HEK293 (cell line): ENCODE measurements at regions not wholly inside any gene's neighbourhood (a gene's known extent, or its start where the extent isn't known, plus 50 kb on each side); places are given as distances from the start of the nearest gene placed in this dataset.

Experiments
- CTCF ChIA-PET: fragments of 350-600 bp; formaldehyde crosslinking; extraction: SDS; loops from one replicate; lab custom pipeline; 2021; ENCODE audit warnings: antibody characterized with exemption; lab: Yijun Ruan, JAX
- POLR2A ChIA-PET: fragments of 300-600 bp; formaldehyde crosslinking; extraction: SDS; loops from one replicate; lab custom pipeline; 2020; ENCODE audit warnings: antibody characterized with exemption, inconsistent platforms; lab: Yijun Ruan, JAX
- H3K27ac ChIP-seq: fragments of 200-500 bp; sonication (Bioruptor generic); 2 replicates; pipeline ENCODE4 v1.5.1; 2014; ENCODE audit warnings: low read depth, low read length, control low read depth, inconsistent platforms; ENCODE audit errors: extremely low read depth
- H3K36me3 ChIP-seq, 2 experiments: fragments of 200-500 bp in 1 of 2; sonication (Bioruptor generic) in 1 of 2; 1 replicate in 1 of 2; 2 replicates in 1 of 2; pipeline ENCODE4 v1.5.1; 2014 to 2017; ENCODE audit warnings: inconsistent platforms in 2 of 2, low read length in 2 of 2; ENCODE audit not compliant: control insufficient read depth in 2 of 2, insufficient read depth in 1 of 2
- H3K4me1 ChIP-seq: fragments of 200-500 bp; sonication (Bioruptor generic); 2 replicates; pipeline ENCODE4 v1.5.1; 2014; ENCODE audit warnings: mild to moderate bottlenecking, low read length, inconsistent platforms; ENCODE audit not compliant: control insufficient read depth, insufficient read depth
- H3K4me3 ChIP-seq: 2 replicates; pipeline ENCODE4 v1.5.1; 2011; ENCODE audit warnings: low read depth, mild to moderate bottlenecking, control low read depth, low read length, moderate library complexity
- H3K9me3 ChIP-seq: fragments of 200-500 bp; sonication (Bioruptor generic); 2 replicates; pipeline ENCODE4 v1.5.1; 2014; ENCODE audit warnings: low read depth, low read length, inconsistent platforms; ENCODE audit not compliant: control insufficient read depth, insufficient read depth
- GLIS1 ChIP-seq: fragments of 450-650 bp; formaldehyde crosslinking; IDR thresholded peaks from 2 replicates; pipeline ENCODE4 v1.5.1; 2016; ENCODE audit warnings: missing biosample characterization, missing genetic modification characterization
- KLF17 ChIP-seq: fragments of 450-650 bp; formaldehyde crosslinking; IDR thresholded peaks from 2 replicates; pipeline ENCODE4 v1.5.1; 2016; ENCODE audit warnings: missing biosample characterization, missing genetic modification characterization
- ZEB2 ChIP-seq: fragments of 450-650 bp; formaldehyde crosslinking; IDR thresholded peaks from 2 replicates; pipeline ENCODE4 v1.5.1; 2016; ENCODE audit warnings: missing biosample characterization, missing genetic modification characterization
- ZIC2 ChIP-seq: fragments of 450-650 bp; formaldehyde crosslinking; IDR thresholded peaks from 2 replicates; pipeline ENCODE4 v1.5.1; 2016; ENCODE audit warnings: missing biosample characterization, missing genetic modification characterization
- ZNF280D ChIP-seq: fragments of 450-650 bp; formaldehyde crosslinking; IDR thresholded peaks from 2 replicates; pipeline ENCODE4 v1.5.1; 2016; ENCODE audit warnings: missing biosample characterization, missing genetic modification characterization
- ZNF302 ChIP-seq: fragments of 450-650 bp; formaldehyde crosslinking; IDR thresholded peaks from 2 replicates; pipeline ENCODE4 v1.5.1; 2016; ENCODE audit warnings: missing biosample characterization, missing genetic modification characterization, low read depth
- ZNF341 ChIP-seq: fragments of 450-650 bp; formaldehyde crosslinking; IDR thresholded peaks from 2 replicates; pipeline ENCODE4; 2016; ENCODE audit warnings: low read depth, missing biosample characterization, missing genetic modification characterization
- ZNF366 ChIP-seq: fragments of 450-650 bp; formaldehyde crosslinking; conservative IDR thresholded peaks from 2 replicates; pipeline ENCODE4 v1.5.1; 2016; ENCODE audit warnings: missing biosample characterization, missing genetic modification characterization
- ZNF48 ChIP-seq: fragments of 450-650 bp; formaldehyde crosslinking; IDR thresholded peaks from 2 replicates; pipeline ENCODE4 v1.5.1; 2016; ENCODE audit warnings: missing biosample characterization, missing genetic modification characterization
- ZNF510 ChIP-seq: fragments of 450-650 bp; formaldehyde crosslinking; IDR thresholded peaks from 2 replicates; pipeline ENCODE4 v1.5.1; 2018; ENCODE audit warnings: mild to moderate bottlenecking, missing genetic modification characterization, missing biosample characterization; ENCODE audit not compliant: insufficient replicate concordance
- ZNF555 ChIP-seq: fragments of 450-650 bp; formaldehyde crosslinking; conservative IDR thresholded peaks from 2 replicates; pipeline ENCODE4 v1.5.1; 2017; ENCODE audit warnings: missing biosample characterization, mild to moderate bottlenecking, missing genetic modification characterization, inconsistent platforms
- ZNF623 ChIP-seq: fragments of 450-650 bp; formaldehyde crosslinking; IDR thresholded peaks from 2 replicates; pipeline ENCODE4 v1.5.1; 2016; ENCODE audit warnings: missing biosample characterization, missing genetic modification characterization
- ZNF791 ChIP-seq: fragments of 450-650 bp; formaldehyde crosslinking; IDR thresholded peaks from 2 replicates; pipeline ENCODE4 v1.5.1; 2016; ENCODE audit warnings: missing biosample characterization, missing genetic modification characterization
- ZSCAN23 ChIP-seq: fragments of 450-650 bp; formaldehyde crosslinking; IDR thresholded peaks from 2 replicates; pipeline ENCODE4 v1.5.1; 2016; ENCODE audit warnings: missing biosample characterization, missing genetic modification characterization

DNA sequence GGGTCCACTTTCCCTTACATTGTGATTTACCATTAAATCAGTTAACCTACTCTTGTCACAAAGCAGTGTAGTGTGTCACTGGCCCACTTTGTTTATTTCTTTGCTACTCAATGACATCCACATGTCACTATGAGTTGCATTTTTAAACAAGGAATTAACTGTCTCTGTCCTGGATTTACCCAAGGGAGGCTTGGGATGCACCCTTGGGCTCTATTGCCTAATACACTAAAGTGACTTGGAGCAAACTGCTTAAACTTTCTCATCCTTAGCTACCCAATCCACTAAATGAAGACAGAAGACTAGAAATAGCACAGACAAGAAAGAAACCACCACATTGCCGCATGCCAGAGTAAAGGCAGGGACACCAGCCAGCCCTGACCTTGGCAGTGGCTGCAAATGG lies 136.2 kb upstream of the TIAM1 start:
- CTCF ChIA-PET, result interaction anchor here (1.2 kb wide), 1 partner anchor 21 kb away, joined by 5 read pairs; no protein-coding TSS in a partner anchor
- H3K4me3 ChIP-seq, result no peak overlapping the region
- no peaks in the 10 kb centered on the region for H3K4me1 ChIP-seq
- H3K27ac ChIP-seq, result no peak overlapping the region
- TF ChIP-seq KLF17 (tag by site-specific recombination) (no peak), GLIS1 (no peak), ZNF623 (tag by site-specific recombination) (no peak), ZEB2 (tag by site-specific recombination) (no peak), ZNF341 (tag by site-specific recombination) (no peak), ZNF555 (tag by site-specific recombination) (no peak), ZNF302 (tag by site-specific recombination) (no peak)
- TF ChIP-seq, all 188 proteins: peak for 0
- H3K9me3 ChIP-seq, result no peaks in the 10 kb centered on the region
- POLR2A ChIA-PET, result no interaction called here
- H3K36me3 ChIP-seq, result no peaks in the 10 kb centered on the region

DNA sequence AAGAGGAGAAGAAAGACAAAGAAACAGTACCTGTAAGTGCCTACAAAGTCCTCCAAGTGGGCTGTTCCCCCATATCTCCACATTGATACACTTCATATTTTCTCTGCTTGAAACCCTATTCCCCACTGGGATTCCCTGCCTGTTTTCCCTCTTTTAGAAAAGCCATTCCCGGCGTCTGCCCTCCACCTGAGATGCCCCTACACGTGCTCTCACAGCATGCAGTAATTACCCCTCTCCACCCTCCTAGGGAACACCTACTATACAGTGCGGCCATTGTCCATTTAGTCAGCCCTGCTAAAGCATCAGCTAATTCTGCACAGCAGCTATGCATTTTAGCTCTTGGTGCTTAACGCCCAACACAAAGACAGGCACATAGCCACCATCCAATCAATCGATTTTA lies 135.7 kb upstream of the TIAM1 start:
- no peaks in the 10 kb centered on the region for H3K9me3 ChIP-seq
- no peaks in the 10 kb centered on the region for H3K4me1 ChIP-seq
- no peak for TF ChIP-seq ZNF791 (tag by site-specific recombination)
- no peak for TF ChIP-seq ZNF48 (tag by site-specific recombination)
- no peak for TF ChIP-seq ZNF510 (tag by site-specific recombination)
- TF ChIP-seq ZSCAN23 (tag by site-specific recombination), result no peak
- peak; percentile 96 for TF ChIP-seq ZIC2
- no peak overlapping the region for H3K27ac ChIP-seq
- H3K36me3 ChIP-seq, result no peaks in the 10 kb centered on the region
- ChIA-PET POLR2A (no interaction called here), CTCF (interaction anchor here (1.2 kb wide), 1 partner anchor 20 kb away, joined by 5 read pairs; no protein-coding TSS in a partner anchor)
- no peak overlapping the region for H3K4me3 ChIP-seq

GRCh38 chr21:31479222-31479621 lies 135.2 kb upstream of the TIAM1 start:
- Histone ChIP-seq H3K27ac (no peak overlapping the region), H3K36me3 (no peaks in the 10 kb centered on the region), H3K4me1 (no peaks in the 10 kb centered on the region), H3K9me3 (no peaks in the 10 kb centered on the region), H3K4me3 (no peak overlapping the region)
- ChIA-PET POLR2A (no interaction called here), CTCF (interaction anchor here (0.7 to 1.2 kb wide), 2 partner anchors 14 to 133 kb away, joined by 3 read pairs; no protein-coding TSS in a partner anchor)
- TF ChIP-seq ZNF280D (no peak), ZNF366 (tag by site-specific recombination) (peak; percentile 93)
- TF ChIP-seq, all 188 proteins: peak for 1
